ENCODE measurements at regions not wholly inside any gene's neighbourhood (a gene's known extent, or its start where the extent isn't known, plus 50 kb on each side); places are given as distances from the start of the nearest gene placed in this dataset.

- TF ChIP-seq ZNF788 (CRISPR knock-in tag; IDR thresholded peaks at IDR 0.05; ENCODE audit: borderline replicate concordance) (no peak), TEF (CRISPR knock-in tag; IDR thresholded peaks at IDR 0.05) (no peak), RBAK (CRISPR knock-in tag; IDR thresholded peaks at IDR 0.05) (no peak)
Measured at GRCh38 chr12:118611770-118612169, 235.4 kb downstream of the SUDS3 start (continued).

- H3K27ac ChIP-seq (ENCODE audit: extremely low read length, insufficient read depth, low read length): no peak overlapping the region
- no peaks in the 10 kb centered on the region for H3K4me1 ChIP-seq (ENCODE audit: insufficient read depth, low read length)
- in situ Hi-C loops (cut with HindIII; ENCODE audit: extremely low pct_ligation_motif_present, low pct_unique_long_range_greater_than_20kb): no loop called here
- POLR2A ChIA-PET: no interaction called here
- WGBS (ENCODE audit: low lambda C conversion rate): 24% methylated on average over 5 of the region's 5 CpGs
- ATAC-seq (no peak), FAIRE-seq (no peak), DNase-seq (ENCODE audit: low spot score) (no peak)
- H3K9me3 ChIP-seq (ENCODE audit: low read length): no peaks in the 10 kb centered on the region
- no peak overlapping the region for H3K9ac ChIP-seq (ENCODE audit: insufficient read depth, low read depth, low read length)
- H3K79me2 ChIP-seq (ENCODE audit: insufficient read depth, low read length): no peaks in the 10 kb centered on the region
- no TSS peak for BruUV-seq (replicated peaks)
- H3K36me3 ChIP-seq (replicated peaks in 1 of 2; ENCODE audit: control insufficient read depth in 1 of 2, insufficient read depth in 2 of 2, low read length in 2 of 2): no peaks in the 10 kb centered on the region
- H4K20me1 ChIP-seq (ENCODE audit: insufficient read depth, low read length): no peaks in the 10 kb centered on the region
- H3K27me3 ChIP-seq (ENCODE audit: control insufficient read depth in 1 of 2, insufficient read depth in 2 of 2, low read length in 2 of 2): peaks cover 0 to 3% of the 10 kb centered on the region in 2 experiments; a peak in 1 of 5 replicates
- H3K4me3 ChIP-seq (replicated peaks in 1 of 3; ENCODE audit: insufficient read depth in 1 of 3, low read depth in 2 of 3, low read length in 3 of 3): no peak overlapping the region
- CTCF ChIA-PET (ENCODE audit: low intra/inter-chr PET ratio, low total read pairs): no interaction called here
- no peak overlapping the region for H2AFZ ChIP-seq (ENCODE audit: low read length)
- H3K4me2 ChIP-seq (ENCODE audit: low read depth, low read length): no peak overlapping the region
- intact Hi-C loops (cut with micrococcal nuclease; ENCODE audit: unreplicated experiment): no loop called here
- TF ChIP-seq ZFP41 (CRISPR knock-in tag; IDR thresholded peaks at IDR 0.05; ENCODE audit: borderline replicate concordance): no peak
- TF ChIP-seq ZBTB8A (CRISPR knock-in tag; IDR thresholded peaks at IDR 0.05; ENCODE audit: borderline replicate concordance, low read depth): no peak
- no peak for TF ChIP-seq FOXO1 (CRISPR knock-in tag; IDR thresholded peaks at IDR 0.05)
- no peak for TF ChIP-seq GMEB2 (CRISPR knock-in tag; IDR thresholded peaks at IDR 0.05; ENCODE audit: low read depth)
- TF ChIP-seq ZNF326 (CRISPR knock-in tag; IDR thresholded peaks at IDR 0.05; ENCODE audit: borderline replicate concordance): no peak
- no peak for TF ChIP-seq ZNF260 (CRISPR knock-in tag; IDR thresholded peaks at IDR 0.05; ENCODE audit: borderline replicate concordance, low read depth)
- no peak for TF ChIP-seq ZNF317 (CRISPR knock-in tag; IDR thresholded peaks at IDR 0.05)
- no peak for TF ChIP-seq FOXM1 (CRISPR knock-in tag; IDR thresholded peaks at IDR 0.05)
- TF ChIP-seq ZBTB44 (CRISPR knock-in tag; IDR thresholded peaks at IDR 0.05): no peak
- TF ChIP-seq TMF1 (CRISPR knock-in tag; IDR thresholded peaks at IDR 0.05; ENCODE audit: low read depth): no peak
- no peak for TF ChIP-seq HOMEZ (CRISPR knock-in tag; IDR thresholded peaks at IDR 0.05; ENCODE audit: low read depth)
- no peak for TF ChIP-seq ETS1 (CRISPR knock-in tag; IDR thresholded peaks at IDR 0.05)
Measured at GRCh38 chr12:118617611-118618450, 241.5 kb downstream of the SUDS3 start.
